HepG2 (cell line): ENCODE measurements at regions not wholly inside any gene's neighbourhood (a gene's known extent, or its start where the extent isn't known, plus 50 kb on each side); places are given as distances from the start of the nearest gene placed in this dataset.

Source experiments
- ATAC-seq: fragments of 200-7000 bp; cut with Tn5 transposase; 3 replicates; pipeline ENCODE4 v1.9.1; 2020; ENCODE audit warnings: mild to moderate bottlenecking, moderate library complexity
- BruUV-seq: library from RNA; stranded (reverse); fragments of 400-500 nt; replicated peaks from 2 replicates; lab custom pipeline; 2021; lab: Mats Ljungman, UMichigan
- CTCF ChIA-PET: fragments of 300-600 bp; formaldehyde crosslinking; extraction: SDS; loops from one replicate; lab custom pipeline; 2021; ENCODE audit warnings: low total read pairs, inconsistent platforms, low intra/inter-chr PET ratio; lab: Yijun Ruan, JAX
- POLR2A ChIA-PET: fragments of 350-600 bp; sonication (Branson Sonifier 250); formaldehyde crosslinking; loops from one replicate; lab custom pipeline; 2020; ENCODE audit warnings: antibody characterized with exemption, inconsistent platforms; lab: Yijun Ruan, JAX
- DNase-seq: peaks from one replicate; pipeline ENCODE4 v3.0.0-alpha.2; 2015; ENCODE audit warnings: low spot score
- FAIRE-seq: peaks from 3 replicates; lab custom pipeline; 2011; peaks lifted over from hg19 to GRCh38; lab: Jason Lieb, UNC
- H2AFZ ChIP-seq: one replicate; pipeline ENCODE4 v1.6.1; 2011; ENCODE audit warnings: low read length, inconsistent platforms
- H3K27ac ChIP-seq: fragments of 300-600 bp; 3 replicates; pipeline ENCODE4 v1.8.0; 2011; ENCODE audit warnings: mixed run types, mild to moderate bottlenecking, mixed read lengths, low read length, inconsistent platforms; ENCODE audit not compliant: insufficient read depth; ENCODE audit errors: extremely low read length
- H3K27me3 ChIP-seq, 2 experiments: fragments of 200-600 bp in 1 of 2; 2 replicates in 1 of 2; 3 replicates in 1 of 2; pipeline versions ENCODE4 v1.6.0 to v1.8.0; 2011; ENCODE audit warnings: low read length in 2 of 2, mild to moderate bottlenecking in 2 of 2, moderate library complexity in 2 of 2, inconsistent platforms in 1 of 2; ENCODE audit not compliant: insufficient read depth in 2 of 2, control insufficient read depth in 1 of 2
- H3K36me3 ChIP-seq, 2 experiments: fragments of 200-600 bp in 1 of 2; replicated peaks in 1 of 2; 2 replicates in 1 of 2; 3 replicates in 1 of 2; pipeline versions ENCODE4 v1.5.1 to v1.8.0; 2011; ENCODE audit warnings: low read length in 2 of 2, inconsistent platforms in 1 of 2; ENCODE audit not compliant: insufficient read depth in 2 of 2, control insufficient read depth in 1 of 2
- H3K4me1 ChIP-seq: 2 replicates; pipeline ENCODE4 v1.5.1; 2012; ENCODE audit warnings: low read length, inconsistent platforms; ENCODE audit not compliant: insufficient read depth
- H3K4me2 ChIP-seq: 2 replicates; pipeline ENCODE4 v1.6.0; 2011; ENCODE audit warnings: low read depth, low read length, inconsistent platforms
- H3K4me3 ChIP-seq, 3 experiments: fragments of 200-600 bp in 1 of 3; sonication (generic), shearing (Covaris generic) in 1 of 3; replicated peaks in 1 of 3; 2 replicates each; pipeline ENCODE4 v1.5.1; 2011 to 2016; ENCODE audit warnings: low read length in 3 of 3, inconsistent platforms in 2 of 3, low read depth in 2 of 3, mild to moderate bottlenecking in 2 of 3, control low read depth in 1 of 3, mixed read lengths in 1 of 3; ENCODE audit not compliant: insufficient read depth in 1 of 3
- H3K79me2 ChIP-seq: one replicate; pipeline ENCODE4 v1.6.1; 2011; ENCODE audit warnings: low read length, inconsistent platforms; ENCODE audit not compliant: insufficient read depth
- H3K9ac ChIP-seq: 2 replicates; pipeline ENCODE4 v1.6.0; 2011; ENCODE audit warnings: mild to moderate bottlenecking, low read depth, low read length, inconsistent platforms; ENCODE audit not compliant: insufficient read depth
- H3K9me3 ChIP-seq: 2 replicates; pipeline ENCODE4 v1.5.1; 2012; ENCODE audit warnings: mild to moderate bottlenecking, low read length
- H4K20me1 ChIP-seq: 2 replicates; pipeline ENCODE4 v1.6.0; 2011; ENCODE audit warnings: inconsistent platforms, mild to moderate bottlenecking, low read length, moderate library complexity; ENCODE audit not compliant: insufficient read depth
- GZF1 ChIP-seq: sonication (generic); formaldehyde crosslinking; IDR thresholded peaks from 2 replicates; pipeline ENCODE4 v1.5.1; 2020; ENCODE audit warnings: mild to moderate bottlenecking, missing genetic modification reagents
- SMARCC2 ChIP-seq: fragments of 450-650 bp; IDR thresholded peaks from 2 replicates; pipeline ENCODE4 v1.6.1; 2017; ENCODE audit warnings: antibody characterized with exemption, mild to moderate bottlenecking
- TEF ChIP-seq: sonication (generic); formaldehyde crosslinking; IDR thresholded peaks from 2 replicates; pipeline ENCODE4 v1.5.0; 2020; ENCODE audit warnings: missing genetic modification reagents
- ZMYM2 ChIP-seq: sonication (generic); formaldehyde crosslinking; IDR thresholded peaks from 2 replicates; pipeline ENCODE4 v1.8.0; 2022; ENCODE audit warnings: mild to moderate bottlenecking, missing genetic modification reagents
- ZNF383 ChIP-seq: sonication (generic); formaldehyde crosslinking; IDR thresholded peaks from 2 replicates; pipeline ENCODE4 v1.4.0; 2020; ENCODE audit warnings: missing genetic modification reagents, mild to moderate bottlenecking, borderline replicate concordance
- ZNF512 ChIP-seq: sonication (generic); formaldehyde crosslinking; IDR thresholded peaks from 2 replicates; pipeline ENCODE4 v1.4.0; 2020; ENCODE audit warnings: mild to moderate bottlenecking, missing genetic modification reagents
- ZNF513 ChIP-seq: sonication (generic); formaldehyde crosslinking; conservative IDR thresholded peaks from 2 replicates; pipeline ENCODE4 v1.5.0; 2020; ENCODE audit warnings: missing genetic modification reagents
- ZNF615 ChIP-seq: sonication (generic); formaldehyde crosslinking; IDR thresholded peaks from 2 replicates; pipeline ENCODE4 v1.5.0; 2020; ENCODE audit warnings: mild to moderate bottlenecking, missing genetic modification reagents, borderline replicate concordance
- WGBS: methylation state at CpG from one replicate; pipeline ENCODE4 v1.1.6; 2017; ENCODE audit warnings: low lambda C conversion rate; 5-methylcytosine and 5-hydroxymethylcytosine counted together
- in situ Hi-C: cut with HindIII; loops from 2 replicates; pipeline ENCODE4 v1.10.0; 2017; ENCODE audit warnings: low pct_unique_long_range_greater_than_20kb; ENCODE audit not compliant: extremely low pct_ligation_motif_present
- intact Hi-C: fragments of 100-400 bp; cut with micrococcal nuclease; formaldehyde crosslinking; loops from one replicate; pipeline ENCODE4 v1.10.0; 2022; ENCODE audit not compliant: unreplicated experiment

- TF ChIP-seq TEF (CRISPR knock-in tag), result no peak
Measured at GRCh38 chr5:3364433-3364832, 231.2 kb upstream of the IRX1 start (continued).

GRCh38 chr5:3362606-3362910, 233.1 kb upstream of the IRX1 start:
- Histone ChIP-seq H3K79me2 (no peaks in the 10 kb centered on the region), H3K4me1 (no peaks in the 10 kb centered on the region), H3K27me3 (peaks cover 0 to 2% of the 10 kb centered on the region in 2 experiments; a peak in 1 of 5 replicates), H3K4me2 (no peak overlapping the region), H3K4me3 (no peak overlapping the region), H2AFZ (no peak overlapping the region), H3K9ac (no peak overlapping the region), H4K20me1 (no peaks in the 10 kb centered on the region), H3K9me3 (no peaks in the 10 kb centered on the region), H3K36me3 (no peaks in the 10 kb centered on the region), H3K27ac (no peak overlapping the region)
- POLR2A ChIA-PET, result no interaction called here
- no TSS peak for BruUV-seq
- TF ChIP-seq SMARCC2 (no peak), ZNF615 (CRISPR knock-in tag) (no peak)
- FAIRE-seq (no peak), ATAC-seq (no peak), DNase-seq (no peak)
- no CpG with 5 or more reads among the region's 2 CpGs for WGBS
- intact Hi-C loops, result no loop called here
- in situ Hi-C loops, result no loop called here
- CTCF ChIA-PET, result no interaction called here

- ATAC-seq (no peak), FAIRE-seq (no peak), DNase-seq (no peak)
- 11% methylated on average over 6 of the region's 9 CpGs for WGBS
- Histone ChIP-seq H3K4me2 (no peak overlapping the region), H3K4me1 (no peaks in the 10 kb centered on the region), H3K36me3 (no peaks in the 10 kb centered on the region), H3K27me3 (peaks cover 0 to 4% of the 10 kb centered on the region in 2 experiments; a peak in 1 of 5 replicates), H2AFZ (no peak overlapping the region), H3K9me3 (no peaks in the 10 kb centered on the region), H3K4me3 (no peak overlapping the region), H4K20me1 (no peaks in the 10 kb centered on the region), H3K9ac (no peak overlapping the region), H3K27ac (no peak overlapping the region), H3K79me2 (no peaks in the 10 kb centered on the region)
- ChIA-PET CTCF (no interaction called here), POLR2A (no interaction called here)
- intact Hi-C loops, result no loop called here
- no TSS peak for BruUV-seq
- in situ Hi-C loops, result no loop called here
- TF ChIP-seq ZNF512 (CRISPR knock-in tag) (no peak), GZF1 (no peak), ZNF383 (CRISPR knock-in tag) (no peak), ZMYM2 (no peak), ZNF513 (no peak)
Measured at GRCh38 chr5:3361811-3362605, 233.6 kb upstream of the IRX1 start.
